ENCODE measurements at regions not wholly inside any gene's neighbourhood (a gene's known extent, or its start where the extent isn't known, plus 50 kb on each side); places are given as distances from the start of the nearest gene placed in this dataset.

DNA sequence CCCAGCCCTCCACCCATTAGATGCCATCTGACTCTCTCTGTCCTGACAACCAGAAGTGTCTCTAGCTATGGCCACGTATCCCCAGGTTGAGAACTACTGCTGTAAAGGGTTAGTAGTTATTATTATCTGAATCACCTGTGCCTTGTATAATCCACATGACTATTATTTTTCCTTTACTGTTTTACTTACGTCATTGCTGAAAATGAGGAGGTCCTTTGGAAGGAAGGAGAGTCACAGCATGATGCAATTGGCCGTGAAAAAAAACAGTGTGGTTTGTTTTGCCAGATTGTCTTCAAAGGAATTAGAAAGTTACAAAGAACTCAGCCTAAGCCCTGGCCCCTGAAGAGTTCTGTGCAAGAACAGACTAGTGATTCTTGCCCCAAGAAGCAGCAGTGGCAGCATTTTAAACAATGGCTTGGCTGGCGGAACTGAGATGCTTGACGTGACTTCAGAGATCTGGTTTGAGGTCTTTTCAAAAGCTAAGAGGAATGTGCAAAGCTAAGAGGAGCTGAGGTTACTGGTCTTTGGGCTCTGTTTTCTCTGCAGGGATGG lies 413.3 kb upstream of the EEF2KMT start:
- Histone ChIP-seq H3K4me1 (ENCODE audit: control insufficient read depth in 1 of 2, insufficient read depth in 2 of 2, low read length in 2 of 2) (no peaks in the 10 kb centered on the region), H3K27me3 (ENCODE audit: insufficient read depth, low read length) (peaks cover 5% of the 10 kb centered on the region; the same call in 1 of the 2 replicates), H3K4me2 (ENCODE audit: low read length) (no peak overlapping the region), H3K9me3 (ENCODE audit: control insufficient read depth in 1 of 2, insufficient read depth in 1 of 2, low read depth in 1 of 2, low read length in 2 of 2) (no peaks in the 10 kb centered on the region), H4K20me1 (ENCODE audit: insufficient read depth) (no peaks in the 10 kb centered on the region), H2AFZ (ENCODE audit: low read depth, low read length, poor library complexity, severe bottlenecking) (no peak overlapping the region), H3K4me3 (replicated peaks in 1 of 2; ENCODE audit: low read depth in 1 of 2, low read length in 2 of 2) (no peak overlapping the region), H3K9me2 (ENCODE audit: insufficient read depth) (no peaks in the 10 kb centered on the region), H3K9ac (ENCODE audit: low read length) (no peak overlapping the region), H3K79me2 (ENCODE audit: insufficient read depth, low read length) (no peaks in the 10 kb centered on the region), H3K27ac (ENCODE audit: low read depth, low read length) (no peak overlapping the region), H3K36me3 (ENCODE audit: control insufficient read depth in 1 of 2, insufficient read depth in 2 of 2, low read length in 2 of 2) (no peaks in the 10 kb centered on the region)
- ATAC-seq, result no peak
- intact Hi-C loops (cut with micrococcal nuclease), result no loop called here
- DNase-seq (ENCODE audit: low read depth, low spot score), result no peak
- ChIA-PET RAD21 (ENCODE audit: low non-redundant PET in 1 of 2, low total read pairs in 2 of 2, uncharacterized antibody in 2 of 2, unreplicated experiment in 2 of 2) (no interaction called here), POLR2A (no interaction called here), CTCF (no interaction called here)
- no peak for TF ChIP-seq YY1 (IDR thresholded peaks at IDR 0.05; ENCODE audit: extremely low read depth, insufficient replicate concordance, low read depth, low read length)
- TF ChIP-seq TCF7L2 (IDR thresholded peaks at IDR 0.05; ENCODE audit: borderline replicate concordance, extremely low read depth, insufficient read depth, insufficient read length), result no peak
- TF ChIP-seq SIN3A (IDR thresholded peaks at IDR 0.05; ENCODE audit: low read depth), result no peak
- BruUV-seq (replicated peaks), result no TSS peak

DNA sequence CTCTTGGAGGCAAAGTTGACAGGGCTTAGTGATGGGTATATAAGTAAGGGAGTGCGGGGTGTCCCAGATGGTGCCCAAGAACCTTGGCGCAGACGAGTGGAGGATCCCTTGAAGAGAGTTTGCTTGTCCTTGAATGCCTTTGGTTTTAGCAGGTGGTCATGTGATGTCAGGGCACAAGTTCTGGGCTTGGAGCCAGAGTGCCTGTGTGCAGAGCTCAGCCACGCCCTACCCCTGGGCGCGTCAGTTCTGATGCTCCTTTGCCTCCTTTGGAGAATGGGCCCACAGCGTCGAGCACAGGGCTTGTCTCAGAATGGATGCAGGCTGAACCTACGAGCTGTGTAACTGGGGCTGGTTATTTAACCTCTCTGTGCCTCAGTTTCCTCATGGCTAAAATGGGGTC lies 412.2 kb upstream of the EEF2KMT start:
- ChIA-PET RAD21 (ENCODE audit: low non-redundant PET in 1 of 2, low total read pairs in 2 of 2, uncharacterized antibody in 2 of 2, unreplicated experiment in 2 of 2) (no interaction called here), CTCF (no interaction called here), POLR2A (no interaction called here)
- Histone ChIP-seq H3K9me3 (ENCODE audit: control insufficient read depth in 1 of 2, insufficient read depth in 1 of 2, low read depth in 1 of 2, low read length in 2 of 2) (no peaks in the 10 kb centered on the region), H3K9ac (ENCODE audit: low read length) (no peak overlapping the region), H3K4me3 (replicated peaks in 1 of 2; ENCODE audit: low read depth in 1 of 2, low read length in 2 of 2) (no peak overlapping the region), H3K79me2 (ENCODE audit: insufficient read depth, low read length) (no peaks in the 10 kb centered on the region), H3K9me2 (ENCODE audit: insufficient read depth) (no peaks in the 10 kb centered on the region), H2AFZ (ENCODE audit: low read depth, low read length, poor library complexity, severe bottlenecking) (no peak overlapping the region), H4K20me1 (ENCODE audit: insufficient read depth) (no peaks in the 10 kb centered on the region), H3K27ac (ENCODE audit: low read depth, low read length) (no peak overlapping the region), H3K4me2 (ENCODE audit: low read length) (no peak overlapping the region), H3K4me1 (ENCODE audit: control insufficient read depth in 1 of 2, insufficient read depth in 2 of 2, low read length in 2 of 2) (no peaks in the 10 kb centered on the region), H3K36me3 (ENCODE audit: control insufficient read depth in 1 of 2, insufficient read depth in 2 of 2, low read length in 2 of 2) (no peaks in the 10 kb centered on the region), H3K27me3 (ENCODE audit: insufficient read depth, low read length) (peaks cover 5% of the 10 kb centered on the region; the same call in 1 of the 2 replicates)
- ATAC-seq, result no peak
- no peak for DNase-seq (ENCODE audit: low read depth, low spot score)
- BruUV-seq (replicated peaks), result no TSS peak
- intact Hi-C loops (cut with micrococcal nuclease), result no loop called here
- TF ChIP-seq YY1 (IDR thresholded peaks at IDR 0.05; ENCODE audit: extremely low read depth, insufficient replicate concordance, low read depth, low read length) (no peak), TCF7L2 (IDR thresholded peaks at IDR 0.05; ENCODE audit: borderline replicate concordance, extremely low read depth, insufficient read depth, insufficient read length) (no peak), CEBPB (IDR thresholded peaks at IDR 0.05; ENCODE audit: low read depth) (no peak), MAX (IDR thresholded peaks at IDR 0.05) (no peak), FOSL1 (IDR thresholded peaks at IDR 0.05; ENCODE audit: low read depth) (no peak), ZFX (IDR thresholded peaks at IDR 0.05) (no peak), EZH2 (IDR thresholded peaks at IDR 0.05) (no peak), ZNF274 (IDR thresholded peaks at IDR 0.05; ENCODE audit: low read depth, low read length) (no peak), SIN3A (IDR thresholded peaks at IDR 0.05; ENCODE audit: low read depth) (no peak), POLR2A (IDR thresholded peaks at IDR 0.05; ENCODE audit: borderline replicate concordance, extremely low read depth, insufficient read depth, insufficient read length) (no peak), CBX3 (IDR thresholded peaks at IDR 0.05; ENCODE audit: low read depth) (no peak), EZH2phosphoT487 (IDR thresholded peaks at IDR 0.05; ENCODE audit: borderline replicate concordance) (no peak), RAD21 (IDR thresholded peaks at IDR 0.05; ENCODE audit: low read depth) (no peak), JUND (IDR thresholded peaks at IDR 0.05) (no peak), SP1 (IDR thresholded peaks at IDR 0.05; ENCODE audit: low read depth) (no peak)
- TF ChIP-seq, protein P1, sequence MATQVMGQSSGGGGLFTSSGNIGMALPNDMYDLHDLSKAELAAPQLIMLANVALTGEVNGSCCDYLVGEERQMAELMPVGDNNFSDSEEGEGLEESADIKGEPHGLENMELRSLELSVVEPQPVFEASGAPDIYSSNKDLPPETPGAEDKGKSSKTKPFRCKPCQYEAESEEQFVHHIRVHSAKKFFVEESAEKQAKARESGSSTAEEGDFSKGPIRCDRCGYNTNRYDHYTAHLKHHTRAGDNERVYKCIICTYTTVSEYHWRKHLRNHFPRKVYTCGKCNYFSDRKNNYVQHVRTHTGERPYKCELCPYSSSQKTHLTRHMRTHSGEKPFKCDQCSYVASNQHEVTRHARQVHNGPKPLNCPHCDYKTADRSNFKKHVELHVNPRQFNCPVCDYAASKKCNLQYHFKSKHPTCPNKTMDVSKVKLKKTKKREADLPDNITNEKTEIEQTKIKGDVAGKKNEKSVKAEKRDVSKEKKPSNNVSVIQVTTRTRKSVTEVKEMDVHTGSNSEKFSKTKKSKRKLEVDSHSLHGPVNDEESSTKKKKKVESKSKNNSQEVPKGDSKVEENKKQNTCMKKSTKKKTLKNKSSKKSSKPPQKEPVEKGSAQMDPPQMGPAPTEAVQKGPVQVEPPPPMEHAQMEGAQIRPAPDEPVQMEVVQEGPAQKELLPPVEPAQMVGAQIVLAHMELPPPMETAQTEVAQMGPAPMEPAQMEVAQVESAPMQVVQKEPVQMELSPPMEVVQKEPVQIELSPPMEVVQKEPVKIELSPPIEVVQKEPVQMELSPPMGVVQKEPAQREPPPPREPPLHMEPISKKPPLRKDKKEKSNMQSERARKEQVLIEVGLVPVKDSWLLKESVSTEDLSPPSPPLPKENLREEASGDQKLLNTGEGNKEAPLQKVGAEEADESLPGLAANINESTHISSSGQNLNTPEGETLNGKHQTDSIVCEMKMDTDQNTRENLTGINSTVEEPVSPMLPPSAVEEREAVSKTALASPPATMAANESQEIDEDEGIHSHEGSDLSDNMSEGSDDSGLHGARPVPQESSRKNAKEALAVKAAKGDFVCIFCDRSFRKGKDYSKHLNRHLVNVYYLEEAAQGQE (IDR thresholded peaks at IDR 0.05; ENCODE audit: low read depth), result no peak
